IPS DF 4.7 (cell line): ENCODE measurements at regions not wholly inside any gene's neighbourhood (a gene's known extent, or its start where the extent isn't known, plus 50 kb on each side); places are given as distances from the start of the nearest gene placed in this dataset.

Experiments
- DNase-seq: peaks from one replicate; pipeline ENCODE4 v3.0.0-alpha.2; 2013; ENCODE audit warnings: low spot score; ENCODE audit errors: extremely low read depth

- no peak for DNase-seq
Observed at GRCh38 chr5:117098094-117098493, 523.5 kb upstream of the SEMA6A start.

DNA sequence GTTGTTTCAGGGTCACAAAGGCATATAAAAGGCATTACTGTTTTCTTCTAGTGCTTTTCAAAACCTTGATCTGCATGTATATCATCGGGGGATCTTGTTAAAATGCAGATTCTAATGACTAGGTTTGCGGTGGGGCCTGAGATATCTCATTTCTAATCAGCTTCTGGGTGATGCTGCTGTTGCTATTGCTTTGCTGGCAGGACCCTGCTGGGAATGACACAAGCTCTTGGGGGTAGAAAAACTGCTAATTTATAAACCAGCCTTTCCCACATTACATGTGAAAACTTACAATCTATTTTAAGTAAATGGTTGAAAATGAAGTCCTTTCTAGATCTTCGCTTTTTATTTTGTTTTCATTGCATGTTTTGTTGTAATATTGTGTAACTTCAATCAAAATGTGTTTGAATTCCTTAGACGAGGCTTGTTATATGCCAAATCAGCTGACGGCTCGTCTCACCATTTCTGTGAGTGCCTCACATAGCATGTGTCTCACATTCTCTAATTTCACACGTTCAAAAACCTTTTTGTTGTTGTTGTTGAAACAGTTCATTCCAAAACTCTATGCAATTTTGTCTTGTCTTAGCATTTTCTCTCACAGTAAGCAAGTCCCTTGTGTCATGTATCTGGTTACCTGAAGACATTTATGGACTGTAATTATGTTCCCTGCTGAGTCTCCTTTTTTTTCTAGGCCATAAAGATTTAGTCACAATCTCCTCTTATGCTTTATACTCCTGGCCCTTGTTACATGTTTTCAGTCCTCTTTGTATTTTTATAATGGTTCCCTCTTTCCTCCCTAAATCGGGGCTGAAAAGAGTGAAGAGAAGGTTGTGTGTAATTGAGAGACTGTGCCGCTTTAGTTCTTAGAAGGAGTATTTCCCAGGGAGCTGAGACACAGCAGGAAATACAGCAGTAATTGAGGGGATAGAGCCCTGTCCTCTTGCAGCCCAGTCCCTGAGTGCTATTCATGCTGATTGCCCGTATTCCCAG, 521.0 kb upstream of the SEMA6A start:
- no peak for DNase-seq

- DNase-seq: no peak
Observed at GRCh38 chr5:117094114-117094815, 519.6 kb upstream of the SEMA6A start.

DNA sequence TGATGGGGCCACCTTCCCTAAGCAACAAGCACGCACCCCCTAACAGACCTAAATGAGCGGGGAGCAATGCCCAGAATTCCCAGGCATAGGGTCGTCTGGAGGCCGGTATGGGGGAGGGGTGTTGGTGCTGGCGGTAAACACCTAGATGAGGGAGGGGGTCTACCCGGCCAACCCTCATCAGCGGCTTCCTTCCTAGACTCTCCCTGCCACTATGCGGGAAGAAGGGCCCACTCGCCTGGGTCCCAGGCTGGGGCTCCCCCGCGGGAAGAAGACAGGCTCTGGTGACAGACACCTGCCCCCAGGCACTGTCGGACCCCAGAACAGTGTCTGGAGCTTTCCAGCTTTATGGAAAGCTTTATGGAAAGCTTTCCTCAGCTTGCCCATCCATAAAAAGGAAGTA, 519.0 kb upstream of the SEMA6A start:
- DNase-seq: no peak

DNA sequence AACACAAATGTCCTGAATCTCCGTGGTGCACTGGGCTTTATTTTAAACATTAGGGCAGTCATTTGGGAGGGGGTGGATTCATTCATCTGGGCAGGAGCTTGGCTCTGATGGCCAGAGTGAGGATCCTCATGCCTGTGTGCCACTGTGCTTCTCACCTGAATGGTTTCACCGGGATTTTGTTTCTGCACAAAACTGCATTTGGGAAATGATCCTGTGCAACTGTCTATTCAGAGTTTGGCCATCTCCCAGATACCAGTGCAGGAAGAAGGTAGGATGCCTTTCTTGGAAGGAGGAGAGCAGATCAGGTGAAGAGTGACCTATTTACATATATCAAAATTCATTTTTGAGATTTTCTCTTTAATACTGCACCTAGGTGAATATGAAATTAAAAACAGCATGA, 514.4 kb upstream of the SEMA6A start:
- no peak for DNase-seq

GRCh38 chr5:117088176-117088575, 513.6 kb upstream of the SEMA6A start:
- no peak for DNase-seq

DNA sequence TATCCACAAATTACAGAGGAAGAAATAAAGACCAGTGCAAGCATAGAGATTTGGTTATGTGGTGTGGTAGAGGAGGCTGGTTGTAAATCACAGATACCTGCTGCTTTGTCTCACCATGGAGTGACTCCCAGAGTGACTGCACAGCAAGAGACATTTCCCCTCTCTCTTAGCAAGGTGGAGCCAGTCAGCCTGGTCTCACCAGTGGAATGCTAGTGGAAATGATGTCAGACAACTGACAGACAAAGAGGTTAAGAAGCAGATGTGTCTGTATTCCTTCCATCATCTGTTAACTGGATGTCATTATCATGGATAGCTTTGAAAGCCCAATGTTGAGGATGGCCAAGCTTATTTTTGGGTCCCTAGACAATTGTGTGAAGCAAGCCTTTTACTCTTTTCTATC, 509.4 kb upstream of the SEMA6A start:
- DNase-seq: no peak

DNA sequence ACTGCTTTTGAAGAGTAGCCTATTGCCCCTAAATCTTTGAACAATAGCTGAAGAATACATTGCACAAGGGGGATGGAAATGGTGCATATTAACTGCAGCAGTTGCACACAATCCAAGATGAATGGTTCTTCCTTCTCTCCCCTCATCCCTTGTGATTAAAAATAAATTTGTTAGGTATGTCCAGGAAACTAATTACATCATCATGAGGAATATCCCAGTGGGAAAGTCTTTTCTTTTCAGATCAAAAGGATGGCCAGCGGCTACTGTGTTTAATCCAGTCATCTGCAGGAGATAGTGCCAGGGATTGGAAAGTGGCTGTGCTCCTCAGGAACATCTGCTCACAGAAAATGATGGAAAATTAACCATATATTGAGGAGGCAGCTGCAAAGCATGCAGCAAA, 508.4 kb upstream of the SEMA6A start:
- DNase-seq: no peak

GRCh38 chr5:117077142-117077541, 502.5 kb upstream of the SEMA6A start:
- DNase-seq: no peak

- no peak for DNase-seq
Observed at GRCh38 chr5:117072439-117072838, 497.8 kb upstream of the SEMA6A start.

DNA sequence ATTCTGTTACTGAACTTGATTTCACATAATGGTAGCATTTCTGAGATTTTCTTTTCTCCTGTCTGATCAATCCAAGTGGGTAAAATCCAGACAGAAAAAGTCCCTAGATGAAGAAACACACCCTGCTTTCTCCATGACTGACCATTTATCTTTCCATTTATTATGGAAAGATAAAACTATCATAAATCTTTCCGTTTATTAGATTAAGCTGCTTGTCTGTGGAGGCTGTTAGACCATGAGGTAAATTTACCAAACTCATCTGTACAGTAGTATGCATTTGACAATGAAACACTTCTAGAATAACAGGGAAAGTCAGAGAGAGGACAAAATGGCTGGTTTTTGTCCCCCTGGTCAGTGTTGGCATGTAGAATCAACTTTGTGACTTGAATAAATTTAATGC, 491.2 kb upstream of the SEMA6A start:
- no peak for DNase-seq

- DNase-seq: no peak
Observed at GRCh38 chr5:117065161-117065560, 490.5 kb upstream of the SEMA6A start.

- DNase-seq: no peak
Observed at GRCh38 chr5:117060099-117060498, 485.5 kb upstream of the SEMA6A start.

DNA sequence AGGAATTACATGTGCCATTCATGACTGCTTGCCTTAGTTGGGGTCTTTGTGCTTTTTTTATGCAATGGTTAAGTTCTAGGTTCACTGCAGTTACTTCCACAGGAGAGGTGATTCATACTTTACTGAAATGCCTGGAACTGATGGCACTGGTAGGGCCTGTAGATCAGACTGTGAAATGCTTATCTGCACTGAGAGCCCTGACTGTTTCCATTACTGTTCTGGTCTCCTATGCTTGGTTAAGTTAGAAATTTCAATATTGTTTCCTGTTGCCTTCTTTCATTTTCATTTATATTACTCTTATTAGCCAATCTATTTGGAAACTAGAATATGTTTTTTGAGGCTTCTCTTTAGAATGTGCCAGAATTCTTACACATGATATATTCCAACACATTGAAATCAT, 484.1 kb upstream of the SEMA6A start:
- DNase-seq: no peak

- no peak for DNase-seq
Observed at GRCh38 chr5:117055517-117055916, 480.9 kb upstream of the SEMA6A start.

DNA sequence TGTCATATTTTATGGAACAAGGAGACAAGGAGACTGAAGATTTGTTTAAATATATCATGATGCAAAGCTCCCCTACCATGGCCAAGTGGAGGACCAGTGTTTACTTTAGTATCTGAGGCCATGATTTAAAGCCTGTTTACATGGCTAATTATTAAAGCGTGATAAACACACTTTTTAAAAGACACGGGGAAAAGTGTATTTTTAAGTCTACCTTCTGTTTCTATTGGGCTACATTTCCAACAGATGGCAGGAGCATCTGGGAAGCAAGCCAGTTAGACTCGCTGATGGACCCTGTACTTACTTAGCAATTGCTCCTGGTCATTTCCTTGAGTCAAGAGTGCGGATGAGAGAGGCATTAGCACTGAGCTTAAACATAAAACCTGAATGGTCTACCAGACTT, 480.3 kb upstream of the SEMA6A start:
- DNase-seq: no peak

DNA sequence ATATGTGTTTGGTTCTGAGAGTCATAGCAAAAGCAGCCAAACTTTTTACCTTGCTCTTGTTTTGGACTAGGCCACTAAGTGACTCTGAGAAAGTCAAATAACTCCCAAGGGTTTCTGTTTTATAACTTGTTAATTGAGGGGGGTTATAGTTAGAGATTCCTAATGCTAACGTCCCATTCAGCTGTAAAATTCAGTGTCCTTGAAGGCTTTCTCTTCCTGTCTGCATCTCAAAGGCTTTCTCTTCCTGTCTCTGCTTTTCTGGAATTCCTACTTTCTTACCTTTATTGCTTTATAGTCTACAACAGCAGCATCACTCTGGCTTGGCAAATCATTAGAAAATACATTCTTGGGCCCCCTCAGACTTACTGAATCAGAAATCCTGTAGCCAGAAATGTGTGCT, 479.5 kb upstream of the SEMA6A start:
- no peak for DNase-seq

DNA sequence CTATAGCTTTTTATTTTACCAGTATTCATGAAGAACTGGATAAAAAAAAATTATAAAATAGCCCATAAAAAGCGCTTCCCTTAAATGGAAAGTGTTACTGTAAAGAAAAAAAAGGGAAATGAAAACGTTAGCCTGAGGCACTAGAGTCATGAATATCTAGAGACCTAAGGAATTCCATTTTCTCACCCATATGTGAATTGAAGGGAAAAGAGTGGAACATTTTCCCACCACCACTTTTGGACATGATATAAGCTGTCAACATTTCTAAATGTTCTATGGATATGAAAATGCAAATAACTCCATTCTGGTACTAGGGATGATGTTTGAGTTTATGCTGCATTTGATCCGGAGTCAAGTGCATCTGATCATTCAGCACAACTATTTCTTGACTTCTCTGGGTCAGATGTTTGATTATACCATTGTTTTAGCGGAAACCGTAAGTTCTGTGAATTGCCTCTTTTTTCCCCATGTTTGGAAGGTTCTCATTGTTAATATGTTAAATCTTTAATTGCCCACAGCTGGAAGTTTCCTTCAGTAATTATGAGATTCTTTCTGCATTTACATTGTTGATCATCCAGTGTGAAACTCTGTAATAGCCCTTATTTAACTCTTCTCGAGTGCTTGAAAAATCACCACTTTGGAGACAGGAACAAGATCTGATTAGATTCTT, 467.4 kb upstream of the SEMA6A start:
- peak; percentile 76 for DNase-seq

DNA sequence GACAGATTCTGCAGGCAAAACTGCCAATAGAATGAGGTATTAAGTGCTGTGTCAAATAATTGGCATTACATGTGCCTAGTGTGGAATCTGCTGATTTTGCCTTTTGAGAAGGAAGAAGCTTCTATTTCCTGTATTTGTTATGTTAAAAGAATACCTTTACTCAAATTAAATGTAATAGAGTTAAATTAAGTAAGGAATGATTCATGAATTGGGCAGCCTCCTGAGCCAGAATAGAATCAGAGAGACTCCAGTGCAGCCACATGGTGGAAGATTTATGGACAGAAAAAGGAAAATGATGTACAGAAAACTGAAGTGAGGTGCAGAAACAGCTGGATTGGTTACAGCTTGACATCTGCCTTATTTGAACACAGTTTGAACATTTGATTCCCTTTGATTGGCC, 464.4 kb upstream of the SEMA6A start:
- DNase-seq: no peak

DNA sequence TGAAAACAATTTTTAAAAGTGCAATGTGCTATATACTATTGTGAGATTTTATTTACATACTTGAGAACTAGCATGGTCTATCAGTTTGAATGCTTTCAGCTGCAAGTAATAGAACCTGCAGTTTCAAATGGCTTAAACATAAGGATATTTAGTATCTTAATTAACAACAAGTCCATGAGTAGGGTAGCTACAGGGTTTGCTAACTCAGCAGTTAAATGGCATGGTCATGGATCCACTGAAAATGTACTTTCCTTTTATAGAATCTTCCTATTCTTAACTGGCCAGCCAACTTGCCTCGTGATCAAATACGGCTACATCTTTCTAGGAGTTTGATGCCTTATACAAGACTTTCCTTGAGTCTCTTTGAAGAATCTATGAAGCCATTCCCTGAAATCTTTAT, 452.8 kb upstream of the SEMA6A start:
- DNase-seq: no peak

GRCh38 chr5:117020999-117021398, 446.4 kb upstream of the SEMA6A start:
- DNase-seq: no peak

DNA sequence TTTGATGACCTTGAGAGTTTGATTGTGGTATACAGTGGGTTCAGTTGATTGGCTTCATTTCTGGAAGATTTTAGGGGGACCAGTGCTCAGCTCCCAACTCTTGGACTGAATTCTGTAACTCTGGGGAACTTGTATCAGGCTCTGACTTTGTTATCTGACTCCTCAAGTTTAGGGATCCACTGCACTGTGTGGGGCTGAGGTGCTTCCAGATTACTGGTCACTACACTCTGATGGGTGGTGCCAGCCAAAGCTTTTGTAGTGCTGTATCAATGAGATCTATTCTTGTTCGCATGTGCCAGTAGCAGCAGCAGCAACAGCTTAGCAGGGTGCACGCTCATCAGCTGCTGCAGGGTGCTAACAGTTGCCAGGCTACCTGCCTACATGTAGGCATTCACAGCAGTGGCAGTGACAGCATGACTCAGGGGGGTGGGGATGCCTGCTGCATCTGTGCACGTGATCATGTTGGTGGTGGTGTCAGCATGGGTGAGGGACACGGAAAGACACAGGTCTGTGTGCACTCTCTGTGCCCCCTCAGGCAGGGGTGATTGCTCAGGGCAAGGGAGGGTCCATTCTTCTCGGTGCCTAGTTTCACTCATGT, 438.8 kb upstream of the SEMA6A start:
- no peak for DNase-seq
